H9 (cell line): ENCODE measurements at regions not wholly inside any gene's neighbourhood (a gene's known extent, or its start where the extent isn't known, plus 50 kb on each side); places are given as distances from the start of the nearest gene placed in this dataset.

ENCODE experiments used
- DNase-seq: peaks from one replicate; pipeline ENCODE4 v3.0.0-alpha.2; 2017
- H2AFZ ChIP-seq: one replicate; pipeline ENCODE4 v1.6.1; 2013; ENCODE audit warnings: mild to moderate bottlenecking, low read length, control low read depth, moderate library complexity
- H2AK5ac ChIP-seq: 2 replicates; pipeline ENCODE4 v1.6.1; 2013; ENCODE audit warnings: low read length, control low read depth, mixed read lengths; ENCODE audit not compliant: insufficient read length
- H2BK120ac ChIP-seq: one replicate; pipeline ENCODE4 v1.6.1; 2013; ENCODE audit warnings: low read depth, mild to moderate bottlenecking, low read length, control low read depth, inconsistent platforms; ENCODE audit not compliant: poor library complexity, severe bottlenecking
- H2BK12ac ChIP-seq: 2 replicates; pipeline ENCODE4 v1.6.1; 2013; ENCODE audit warnings: low read length, control low read depth, mixed read lengths, low read depth; ENCODE audit not compliant: insufficient read length
- H2BK15ac ChIP-seq: 2 replicates; pipeline ENCODE4 v1.6.1; 2013; ENCODE audit warnings: low read depth, low read length, control low read depth
- H2BK20ac ChIP-seq: one replicate; pipeline ENCODE4 v1.6.1; 2013; ENCODE audit warnings: low read depth, mild to moderate bottlenecking, low read length, control low read depth, inconsistent platforms; ENCODE audit not compliant: poor library complexity, severe bottlenecking
- H2BK5ac ChIP-seq: 2 replicates; pipeline ENCODE4 v1.6.1; 2013; ENCODE audit warnings: low read length, control low read depth, mixed read lengths; ENCODE audit not compliant: insufficient read length
- H3K14ac ChIP-seq: 2 replicates; pipeline ENCODE4 v1.6.1; 2013; ENCODE audit warnings: low read length, control low read depth; ENCODE audit not compliant: insufficient read depth
- H3K18ac ChIP-seq: 2 replicates; pipeline ENCODE4 v1.6.1; 2013; ENCODE audit warnings: low read depth, mild to moderate bottlenecking, mixed read lengths, low read length, control low read depth; ENCODE audit not compliant: insufficient read length
- H3K23ac ChIP-seq: 2 replicates; pipeline ENCODE4 v1.6.1; 2013; ENCODE audit warnings: low read length, control low read depth, mixed read lengths, low read depth; ENCODE audit not compliant: insufficient read length
- H3K23me2 ChIP-seq: 2 replicates; pipeline ENCODE4 v1.6.1; 2013; ENCODE audit warnings: low read depth, mild to moderate bottlenecking, mixed read lengths, low read length, control low read depth; ENCODE audit not compliant: insufficient read length, poor library complexity, severe bottlenecking
- H3K27ac ChIP-seq: 2 replicates; pipeline ENCODE4 v1.5.1; 2013; ENCODE audit warnings: low read length, control low read depth, mixed read lengths, low read depth; ENCODE audit not compliant: insufficient read length
- H3K27me3 ChIP-seq: 2 replicates; pipeline ENCODE4 v1.6.1; 2013; ENCODE audit warnings: low read length, control low read depth, inconsistent platforms; ENCODE audit not compliant: insufficient read depth
- H3K4ac ChIP-seq: 2 replicates; pipeline ENCODE4 v1.6.1; 2013; ENCODE audit warnings: low read depth, mild to moderate bottlenecking, control low read depth, inconsistent platforms, low read length, moderate library complexity
- H3K4me1 ChIP-seq: 2 replicates; pipeline ENCODE4 v1.6.1; 2013; ENCODE audit warnings: low read length, control low read depth, inconsistent platforms; ENCODE audit not compliant: insufficient read depth
- H3K4me2 ChIP-seq: 2 replicates; pipeline ENCODE4 v1.6.1; 2013; ENCODE audit warnings: low read length, control low read depth, mixed read lengths; ENCODE audit not compliant: insufficient read length, insufficient read depth
- H3K56ac ChIP-seq: 2 replicates; pipeline ENCODE4 v1.6.1; 2013; ENCODE audit warnings: low read depth, mild to moderate bottlenecking, mixed read lengths, low read length, control low read depth; ENCODE audit not compliant: insufficient read length
- H3K79me1 ChIP-seq: 2 replicates; pipeline ENCODE4 v1.6.1; 2013; ENCODE audit warnings: low read depth, mild to moderate bottlenecking, moderate library complexity, low read length, control low read depth, inconsistent platforms; ENCODE audit not compliant: insufficient read depth, poor library complexity, severe bottlenecking
- H3K79me2 ChIP-seq: 2 replicates; pipeline ENCODE4 v1.6.1; 2013; ENCODE audit warnings: low read length, control low read depth, inconsistent platforms; ENCODE audit not compliant: insufficient read depth
- H3K9ac ChIP-seq: 2 replicates; pipeline ENCODE4 v1.6.1; 2013; ENCODE audit warnings: low read length, control low read depth, mixed read lengths; ENCODE audit not compliant: insufficient read length; ENCODE audit errors: extremely low read depth
- H3K9me3 ChIP-seq: one replicate; pipeline ENCODE4 v1.6.1; 2013; ENCODE audit warnings: low read depth, low read length, inconsistent platforms; ENCODE audit not compliant: control insufficient read depth
- H3T11ph ChIP-seq: one replicate; pipeline ENCODE4 v1.6.1; 2013; ENCODE audit warnings: mild to moderate bottlenecking, low read length, control low read depth, inconsistent platforms
- H4K20me1 ChIP-seq: one replicate; pipeline ENCODE4 v1.6.1; 2013; ENCODE audit not compliant: control insufficient read depth, insufficient read length, insufficient read depth
- H4K5ac ChIP-seq: 2 replicates; pipeline ENCODE4 v1.6.1; 2013; ENCODE audit warnings: low read depth, mild to moderate bottlenecking, mixed read lengths, low read length, control low read depth; ENCODE audit not compliant: insufficient read length
- H4K8ac ChIP-seq: replicated peaks from 2 replicates; pipeline ENCODE4 v1.6.1; 2013; ENCODE audit warnings: low read length, control low read depth, mixed read lengths, low read depth; ENCODE audit not compliant: insufficient read length
- H4K91ac ChIP-seq: 2 replicates; pipeline ENCODE4 v1.6.1; 2013; ENCODE audit warnings: low read depth, mild to moderate bottlenecking, moderate library complexity, mixed read lengths, low read length, control low read depth; ENCODE audit not compliant: insufficient read length
- H3K27ac Mint-ChIP-seq, 3 experiments: 2 replicates in 2 of 3; 3 replicates in 1 of 3; pipeline ENCODE4 v1.8.0; 2020 to 2021; ENCODE audit warnings: mixed read lengths in 3 of 3, mild to moderate bottlenecking in 1 of 3, moderate library complexity in 1 of 3
- H3K27me3 Mint-ChIP-seq: 2 replicates; pipeline ENCODE4 v1.8.0; 2021; ENCODE audit warnings: low read depth, mild to moderate bottlenecking, moderate library complexity, mixed read lengths
- H3K36me3 Mint-ChIP-seq, 3 experiments: 2 replicates in 2 of 3; 3 replicates in 1 of 3; pipeline ENCODE4 v1.8.0; 2020 to 2021; ENCODE audit warnings: low read depth in 3 of 3, mixed read lengths in 3 of 3; ENCODE audit not compliant: insufficient read depth in 1 of 3
- H3K4me1 Mint-ChIP-seq, 2 experiments: 2 replicates each; pipeline ENCODE4 v1.8.0; 2020; ENCODE audit warnings: mixed read lengths in 2 of 2
- H3K4me3 Mint-ChIP-seq, 2 experiments: 2 replicates in 1 of 2; 3 replicates in 1 of 2; pipeline ENCODE4 v1.8.0; 2020 to 2021; ENCODE audit warnings: mild to moderate bottlenecking in 2 of 2, mixed read lengths in 2 of 2, moderate library complexity in 1 of 2
- H3K9me3 Mint-ChIP-seq, 2 experiments: 2 replicates in 1 of 2; 3 replicates in 1 of 2; pipeline ENCODE4 v1.8.0; 2020; ENCODE audit warnings: mild to moderate bottlenecking in 2 of 2, mixed read lengths in 2 of 2, moderate library complexity in 1 of 2
- WGBS: extraction: QIAGEN DNeasy Blood & Tissue Kit; methylation state at CpG from one replicate; pipeline ENCODE4 v1.1.7; 2013; ENCODE audit warnings: missing lambda C conversion rate, low lambda C conversion rate, mixed read lengths; ENCODE audit not compliant: insufficient read length; ENCODE audit errors: extremely low coverage; 5-methylcytosine and 5-hydroxymethylcytosine counted together
- TF ChIP-seq, protein P1 (sequence below): fragments of 200-600 bp; sonication (generic); conservative IDR thresholded peaks from 3 replicates; pipeline ENCODE4 v1.8.0; 2021; ENCODE audit warnings: antibody characterized with exemption, mild to moderate bottlenecking

DNA sequence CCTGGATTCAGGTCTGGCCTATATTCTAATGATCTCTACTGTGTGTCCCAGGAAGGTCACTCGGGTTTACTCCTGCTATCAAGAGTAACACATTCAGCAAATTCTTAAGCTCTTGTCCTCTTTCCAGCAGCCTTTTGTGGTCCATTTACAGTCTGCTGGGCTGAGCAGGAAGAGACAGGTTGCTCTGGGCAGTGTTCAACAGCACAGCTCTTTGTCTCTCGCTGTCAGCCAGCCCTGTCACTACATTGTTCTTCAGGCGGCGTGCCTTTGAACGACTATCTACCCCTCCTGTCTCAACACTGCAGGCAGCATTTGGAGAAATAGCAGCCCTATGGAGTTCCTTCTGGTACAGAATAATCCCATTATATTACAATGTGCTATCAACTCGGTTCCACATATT lies 192.2 kb upstream of the TBX20 start:
- H2AFZ ChIP-seq = no peak overlapping the region
- no peak overlapping the region for H2BK20ac ChIP-seq
- no peaks in the 10 kb centered on the region for H3K9me3 ChIP-seq
- no CpG with 5 or more reads among the region's 6 CpGs for WGBS
- H2BK15ac ChIP-seq = no peak overlapping the region
- H3K79me1 ChIP-seq = no peaks in the 10 kb centered on the region
- H3K4me3 Mint-ChIP-seq = no peak overlapping the region
- no peak overlapping the region for H3K18ac ChIP-seq
- no peak overlapping the region for H4K91ac ChIP-seq
- H3K4me1 ChIP-seq = no peaks in the 10 kb centered on the region
- no peak overlapping the region for H3K14ac ChIP-seq
- TF ChIP-seq, protein P1, sequence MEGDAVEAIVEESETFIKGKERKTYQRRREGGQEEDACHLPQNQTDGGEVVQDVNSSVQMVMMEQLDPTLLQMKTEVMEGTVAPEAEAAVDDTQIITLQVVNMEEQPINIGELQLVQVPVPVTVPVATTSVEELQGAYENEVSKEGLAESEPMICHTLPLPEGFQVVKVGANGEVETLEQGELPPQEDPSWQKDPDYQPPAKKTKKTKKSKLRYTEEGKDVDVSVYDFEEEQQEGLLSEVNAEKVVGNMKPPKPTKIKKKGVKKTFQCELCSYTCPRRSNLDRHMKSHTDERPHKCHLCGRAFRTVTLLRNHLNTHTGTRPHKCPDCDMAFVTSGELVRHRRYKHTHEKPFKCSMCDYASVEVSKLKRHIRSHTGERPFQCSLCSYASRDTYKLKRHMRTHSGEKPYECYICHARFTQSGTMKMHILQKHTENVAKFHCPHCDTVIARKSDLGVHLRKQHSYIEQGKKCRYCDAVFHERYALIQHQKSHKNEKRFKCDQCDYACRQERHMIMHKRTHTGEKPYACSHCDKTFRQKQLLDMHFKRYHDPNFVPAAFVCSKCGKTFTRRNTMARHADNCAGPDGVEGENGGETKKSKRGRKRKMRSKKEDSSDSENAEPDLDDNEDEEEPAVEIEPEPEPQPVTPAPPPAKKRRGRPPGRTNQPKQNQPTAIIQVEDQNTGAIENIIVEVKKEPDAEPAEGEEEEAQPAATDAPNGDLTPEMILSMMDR = no peak
- no peaks in the 10 kb centered on the region for H3K79me2 ChIP-seq
- H3K27ac Mint-ChIP-seq = no peak overlapping the region
- no peaks in the 10 kb centered on the region for H3K9me3 Mint-ChIP-seq
- no peak overlapping the region for H3T11ph ChIP-seq
- no peak overlapping the region for H3K23ac ChIP-seq
- no peak overlapping the region for H3K9ac ChIP-seq
- no peaks in the 10 kb centered on the region for H3K36me3 Mint-ChIP-seq
- no peaks in the 10 kb centered on the region; the same call in 1 of the 2 replicates for H3K27me3 Mint-ChIP-seq
- H4K8ac ChIP-seq = no peak overlapping the region
- no peak overlapping the region for H3K4me2 ChIP-seq
- no peaks in the 10 kb centered on the region for H3K23me2 ChIP-seq
- no peaks in the 10 kb centered on the region for H3K27me3 ChIP-seq
- peaks cover 0 to 4% of the 10 kb centered on the region in 2 experiments; a peak in 2 of 4 replicates for H3K4me1 Mint-ChIP-seq
- no peak overlapping the region for H3K56ac ChIP-seq
- H3K4ac ChIP-seq = no peak overlapping the region
- H3K27ac ChIP-seq = no peak overlapping the region
- H2BK12ac ChIP-seq = no peak overlapping the region
- H4K20me1 ChIP-seq = no peaks in the 10 kb centered on the region
- DNase-seq = no peak
- H2AK5ac ChIP-seq = no peak overlapping the region
- no peak overlapping the region for H2BK120ac ChIP-seq
- H2BK5ac ChIP-seq = no peak overlapping the region
- H4K5ac ChIP-seq = no peak overlapping the region
